Trophoblast cell (in vitro differentiated cells and primary cell): ENCODE measurements at regions not wholly inside any gene's neighbourhood (a gene's known extent, or its start where the extent isn't known, plus 50 kb on each side); places are given as distances from the start of the nearest gene placed in this dataset.
A peak's percentile ranks its signal among the peaks of the same experiment; 100 is the strongest.

Experiments used
- DNase-seq, 2 donors: peaks; one replicate each; pipeline ENCODE4 v3.0.0-alpha.2; 2016
- H2AFZ ChIP-seq: 2 replicates; pipeline ENCODE4 v1.6.1; 2013; ENCODE audit warnings: low read length, moderate library complexity, mild to moderate bottlenecking; ENCODE audit not compliant: insufficient read depth, poor library complexity
- H2AK5ac ChIP-seq: 2 replicates; pipeline ENCODE4 v1.6.1; 2013; ENCODE audit warnings: mild to moderate bottlenecking, low read length
- H2BK120ac ChIP-seq: 2 replicates; pipeline ENCODE4 v1.6.1; 2013; ENCODE audit warnings: low read length, mild to moderate bottlenecking, moderate library complexity; ENCODE audit not compliant: insufficient read depth, poor library complexity
- H2BK12ac ChIP-seq: 2 replicates; pipeline ENCODE4 v1.6.1; 2013; ENCODE audit warnings: mild to moderate bottlenecking, low read length, moderate library complexity
- H2BK5ac ChIP-seq: 2 replicates; pipeline ENCODE4 v1.6.1; 2013; ENCODE audit warnings: low read length, low read depth, moderate library complexity, mild to moderate bottlenecking; ENCODE audit not compliant: poor library complexity
- H3K14ac ChIP-seq: 2 replicates; pipeline ENCODE4 v1.6.1; 2013; ENCODE audit warnings: mild to moderate bottlenecking, low read length
- H3K18ac ChIP-seq: 2 replicates; pipeline ENCODE4 v1.6.1; 2013; ENCODE audit warnings: mild to moderate bottlenecking, low read length
- H3K23ac ChIP-seq: 2 replicates; pipeline ENCODE4 v1.6.1; 2013; ENCODE audit warnings: low read length
- H3K27ac ChIP-seq: 2 replicates; pipeline ENCODE4 v1.5.1; 2013; ENCODE audit warnings: low read depth, mild to moderate bottlenecking, inconsistent platforms, low read length, moderate library complexity
- H3K27me3 ChIP-seq: 2 replicates; pipeline ENCODE4 v1.6.1; 2013; ENCODE audit warnings: inconsistent platforms, mild to moderate bottlenecking, low read length, moderate library complexity; ENCODE audit not compliant: insufficient read depth
- H3K36me3 ChIP-seq, 2 experiments: 1 replicate in 1 of 2; 2 replicates in 1 of 2; pipeline ENCODE4 v1.6.1; 2013; ENCODE audit warnings: low read length in 2 of 2, mild to moderate bottlenecking in 2 of 2, moderate library complexity in 1 of 2; ENCODE audit not compliant: insufficient read depth in 2 of 2, control insufficient read depth in 1 of 2
- H3K4ac ChIP-seq: 2 replicates; pipeline ENCODE4 v1.6.1; 2013; ENCODE audit warnings: low read depth, mild to moderate bottlenecking, low read length, moderate library complexity
- H3K4me1 ChIP-seq, 2 experiments: 1 replicate in 1 of 2; 2 replicates in 1 of 2; pipeline ENCODE4 v1.6.1; 2013; ENCODE audit warnings: low read length in 2 of 2, mild to moderate bottlenecking in 2 of 2, moderate library complexity in 1 of 2; ENCODE audit not compliant: insufficient read depth in 2 of 2, control insufficient read depth in 1 of 2
- H3K4me2 ChIP-seq: 2 replicates; pipeline ENCODE4 v1.6.1; 2013; ENCODE audit warnings: inconsistent platforms, mild to moderate bottlenecking, low read length, moderate library complexity
- H3K4me3 ChIP-seq: 2 replicates; pipeline ENCODE4 v1.5.1; 2013; ENCODE audit warnings: mild to moderate bottlenecking, low read depth, low read length, inconsistent platforms
- H3K79me1 ChIP-seq: one replicate; pipeline ENCODE4 v1.6.1; 2013; ENCODE audit warnings: low read length
- H3K79me2 ChIP-seq: 2 replicates; pipeline ENCODE4 v1.6.1; 2013; ENCODE audit warnings: low read length, mild to moderate bottlenecking; ENCODE audit not compliant: control insufficient read depth, insufficient read depth, poor library complexity
- H3K9ac ChIP-seq: 2 replicates; pipeline ENCODE4 v1.6.1; 2013; ENCODE audit warnings: mild to moderate bottlenecking, low read length
- H3K9me3 ChIP-seq: 2 replicates; pipeline ENCODE4 v1.6.1; 2013; ENCODE audit warnings: low read depth, mild to moderate bottlenecking, control low read depth, inconsistent platforms, low read length; ENCODE audit not compliant: insufficient read depth
- H4K12ac ChIP-seq: 2 replicates; pipeline ENCODE4 v1.6.1; 2013; ENCODE audit warnings: low read depth, mild to moderate bottlenecking, low read length, moderate library complexity
- H4K8ac ChIP-seq: 2 replicates; pipeline ENCODE4 v1.6.1; 2013; ENCODE audit warnings: low read depth, mild to moderate bottlenecking, low read length, moderate library complexity
- H4K91ac ChIP-seq: one replicate; pipeline ENCODE4 v1.6.1; 2013; ENCODE audit warnings: low read depth, mild to moderate bottlenecking, low read length, moderate library complexity
- WGBS: extraction: QIAGEN DNeasy Blood & Tissue Kit; methylation state at CpG from one replicate; pipeline ENCODE4 v1.1.7; 2013; ENCODE audit warnings: missing lambda C conversion rate; ENCODE audit not compliant: insufficient read length, insufficient coverage; ENCODE audit errors: extremely low coverage; 5-methylcytosine and 5-hydroxymethylcytosine counted together

DNA sequence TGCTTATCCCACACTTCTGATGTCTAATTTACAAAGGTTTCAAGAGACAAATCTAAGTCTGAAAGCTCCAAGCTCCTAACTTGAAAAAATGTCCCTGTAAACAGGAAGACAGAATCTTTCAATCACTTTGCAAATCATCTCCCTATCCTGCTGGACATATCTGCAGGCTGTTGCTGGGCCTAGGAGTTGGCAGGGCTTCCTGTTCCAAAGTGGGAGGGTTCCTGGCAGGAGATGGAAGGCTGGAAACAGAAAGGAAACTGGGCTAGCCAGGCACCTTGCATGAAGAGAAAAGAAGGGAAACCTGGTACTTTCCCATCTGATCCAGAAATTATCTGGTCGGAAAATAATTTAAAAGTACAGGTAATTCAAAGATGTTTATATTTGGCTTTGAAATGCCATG lies 227.3 kb upstream of the IL12A start:
- no peaks in the 10 kb centered on the region for H3K27me3 ChIP-seq
- H3K18ac ChIP-seq: no peak overlapping the region
- H2BK5ac ChIP-seq: no peak overlapping the region
- no peak overlapping the region for H3K14ac ChIP-seq
- no peaks in the 10 kb centered on the region for H3K9me3 ChIP-seq
- peaks cover 6 to 10% of the 10 kb centered on the region in 2 experiments for H3K4me1 ChIP-seq
- H2AFZ ChIP-seq: no peak overlapping the region
- H3K79me1 ChIP-seq: peaks cover 24% of the 10 kb centered on the region
- no peak overlapping the region for H3K4me3 ChIP-seq
- H4K8ac ChIP-seq: no peak overlapping the region
- no CpG with 5 or more reads among the region's 1 CpG for WGBS
- no peak overlapping the region for H3K4ac ChIP-seq
- H3K79me2 ChIP-seq: peaks cover 14% of the 10 kb centered on the region
- no peak overlapping the region for H3K4me2 ChIP-seq
- no peak overlapping the region for H3K27ac ChIP-seq
- DNase-seq: no peak
- H2AK5ac ChIP-seq: no peak overlapping the region
- no peak overlapping the region for H3K23ac ChIP-seq
- no peak overlapping the region for H2BK12ac ChIP-seq
- H2BK120ac ChIP-seq: no peak overlapping the region
- H4K91ac ChIP-seq: no peak overlapping the region
- no peak overlapping the region for H3K9ac ChIP-seq
- H3K36me3 ChIP-seq: no peaks in the 10 kb centered on the region
- no peak overlapping the region for H4K12ac ChIP-seq

DNA sequence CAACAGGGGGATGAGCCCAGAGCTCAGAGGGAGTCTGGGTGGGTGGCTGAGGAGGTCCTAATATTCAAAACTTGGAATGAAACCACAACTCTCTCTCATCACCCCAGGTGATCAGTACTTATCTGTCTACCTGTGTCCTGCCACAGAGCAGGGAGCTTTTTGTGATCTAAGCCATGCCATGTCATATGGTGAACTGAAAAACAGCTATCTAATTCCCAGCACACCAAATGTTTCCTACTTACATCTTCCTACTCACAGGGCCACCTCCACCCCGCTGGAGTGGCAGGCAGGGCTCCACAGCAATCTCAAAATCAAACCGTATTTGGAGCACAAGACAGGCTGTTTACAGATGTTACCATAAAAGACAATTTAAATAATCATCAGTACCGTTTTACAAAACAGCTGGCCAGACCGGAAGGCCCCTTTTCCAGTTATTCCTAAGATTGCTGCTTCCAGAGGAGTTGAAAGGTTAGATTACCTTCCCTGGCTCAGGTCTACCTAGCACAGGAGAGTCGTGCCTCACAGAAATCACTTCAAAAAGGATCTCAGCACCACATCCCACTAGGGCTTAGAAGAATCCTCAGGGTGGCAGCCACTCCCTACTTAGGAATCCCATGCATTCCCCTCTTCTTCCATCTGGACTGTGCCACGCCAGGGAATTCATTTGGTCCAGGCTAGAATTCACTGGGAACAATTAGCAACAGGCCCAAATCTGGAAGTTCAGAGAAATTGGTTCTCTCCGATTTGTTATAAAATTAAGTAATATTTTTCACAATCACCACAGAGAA lies 226.6 kb upstream of the IL12A start:
- peak in 1 of 2 donors; percentile 45 for DNase-seq
- H2BK5ac ChIP-seq: no peak overlapping the region
- H2AFZ ChIP-seq: no peak overlapping the region
- H3K14ac ChIP-seq: no peak overlapping the region
- no peak overlapping the region for H2BK120ac ChIP-seq
- WGBS: no CpG with 5 or more reads among the region's 7 CpGs
- H3K27ac ChIP-seq: no peak overlapping the region
- no peak overlapping the region for H3K18ac ChIP-seq
- no peak overlapping the region for H4K12ac ChIP-seq
- peak overlapping the region; percentile 64 for H3K4me2 ChIP-seq
- peaks cover 14% of the 10 kb centered on the region for H3K79me2 ChIP-seq
- H3K79me1 ChIP-seq: peaks cover 24% of the 10 kb centered on the region
- no peak overlapping the region for H3K23ac ChIP-seq
- H3K4me1 ChIP-seq: peaks cover 6 to 12% of the 10 kb centered on the region in 2 experiments
- no peak overlapping the region for H4K91ac ChIP-seq
- no peaks in the 10 kb centered on the region for H3K27me3 ChIP-seq
- H2AK5ac ChIP-seq: no peak overlapping the region
- H3K36me3 ChIP-seq: no peaks in the 10 kb centered on the region
- H2BK12ac ChIP-seq: no peak overlapping the region
- no peak overlapping the region for H3K4ac ChIP-seq
- H3K9me3 ChIP-seq: no peaks in the 10 kb centered on the region
- no peak overlapping the region for H3K9ac ChIP-seq
- no peak overlapping the region for H4K8ac ChIP-seq
- no peak overlapping the region for H3K4me3 ChIP-seq

DNA sequence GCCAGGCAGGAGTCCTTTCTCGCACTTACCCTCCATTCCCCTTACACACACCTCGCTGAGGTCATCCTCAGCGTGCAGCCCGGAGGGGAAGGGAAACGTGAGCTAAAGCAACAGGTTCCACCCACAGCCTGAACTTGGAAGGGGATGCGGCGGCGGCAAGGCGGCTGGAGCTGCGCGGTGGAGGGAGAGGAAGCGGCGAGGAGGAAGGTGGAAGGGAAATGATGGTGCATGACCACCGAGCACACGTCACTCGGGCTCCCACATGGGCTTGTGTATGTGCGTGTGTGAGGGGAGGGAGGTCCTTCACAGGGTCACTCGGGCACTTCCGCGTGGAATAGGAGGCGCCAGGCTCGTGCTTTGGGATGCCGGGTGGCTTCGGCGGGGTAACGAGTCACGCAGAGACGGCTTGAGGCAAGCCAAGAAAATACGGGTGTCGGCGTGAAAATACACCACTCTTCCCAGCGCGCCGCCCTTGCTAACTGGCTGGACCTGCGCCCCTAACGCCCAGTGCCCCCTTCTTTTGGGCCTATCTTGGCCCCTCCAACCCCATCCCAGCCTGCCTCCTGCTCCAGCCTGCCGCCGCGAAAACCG lies 225.5 kb upstream of the IL12A start:
- WGBS: no CpG with 5 or more reads among the region's 40 CpGs
- peak overlapping the region; percentile 8 for H2AFZ ChIP-seq

DNA sequence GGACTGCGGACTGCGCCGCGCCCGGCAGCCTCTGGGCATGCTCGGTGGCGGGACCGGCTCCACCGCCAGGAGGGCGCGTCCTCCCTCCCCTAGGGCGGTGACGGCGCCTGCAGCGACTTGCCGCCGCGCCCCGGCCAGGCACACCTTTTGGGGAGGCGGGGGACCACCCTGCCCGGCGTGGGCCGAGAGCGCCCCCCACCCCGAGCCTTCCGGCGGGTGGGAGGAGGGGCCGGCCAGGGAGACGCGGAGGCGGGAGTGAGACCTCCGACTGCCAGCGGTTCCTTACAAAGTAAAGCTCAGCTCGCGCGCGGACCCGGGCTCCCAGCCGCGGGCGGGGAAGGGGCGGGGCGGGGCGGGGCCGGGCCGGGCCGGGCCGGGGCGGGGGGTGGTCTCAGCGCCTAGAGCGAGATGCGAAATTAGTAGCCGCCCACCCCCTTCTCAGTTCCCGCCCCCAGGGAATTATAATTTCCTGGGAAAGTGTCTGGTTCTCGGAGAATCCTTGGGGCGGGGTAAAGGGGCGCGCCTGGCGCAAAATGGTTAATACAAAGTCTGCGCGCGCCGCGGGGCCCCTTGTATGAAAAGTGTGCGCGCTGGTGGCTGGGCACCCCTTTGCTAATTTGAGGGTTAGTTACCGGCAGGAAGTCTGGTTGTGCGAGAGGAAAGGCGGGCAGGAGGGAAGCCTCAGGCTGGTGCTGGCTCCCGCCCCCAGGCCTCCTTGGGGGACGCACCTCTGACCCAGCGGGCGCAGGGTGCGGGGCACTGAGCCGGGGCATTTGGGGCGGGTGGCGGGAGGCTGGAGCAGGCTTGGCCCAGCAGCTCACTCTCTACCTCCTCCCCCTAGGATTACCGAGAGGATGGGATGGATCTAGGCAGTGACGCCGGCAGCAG lies 224.8 kb upstream of the IL12A start:
- Histone ChIP-seq H3K23ac (no peak overlapping the region), H3K27me3 (no peaks in the 10 kb centered on the region), H2BK5ac (peak overlapping the region; percentile 91), H4K8ac (peak overlapping the region; percentile 70), H4K12ac (peak overlapping the region; percentile 17), H3K4ac (peak overlapping the region; percentile 91), H3K14ac (peak overlapping the region; percentile 95), H3K4me1 (peaks cover 6 to 17% of the 10 kb centered on the region in 2 experiments), H3K4me2 (peak overlapping the region; percentile 93), H2BK120ac (peak overlapping the region; percentile 98), H2AFZ (peak overlapping the region; percentile 69), H3K79me2 (peaks cover 20% of the 10 kb centered on the region), H3K4me3 (peak overlapping the region; percentile 94), H2BK12ac (peak overlapping the region; percentile 45), H2AK5ac (peak overlapping the region; percentile 13), H3K18ac (peak overlapping the region; percentile 98), H3K27ac (peak overlapping the region; percentile 98), H3K9ac (peak overlapping the region; percentile 79), H3K79me1 (peaks cover 24% of the 10 kb centered on the region), H3K36me3 (peaks cover 4 to 5% of the 10 kb centered on the region in 2 experiments), H4K91ac (peak overlapping the region; percentile 98), H3K9me3 (no peaks in the 10 kb centered on the region)
- no CpG with 5 or more reads among the region's 80 CpGs for WGBS
- DNase-seq: peak; percentile 80 to 83

More for the DNA sequence above, 225.5 kb upstream of the IL12A start:
- H2AK5ac ChIP-seq: no peak overlapping the region
- H3K23ac ChIP-seq: no peak overlapping the region
- peak overlapping the region; percentile 0 for H3K4ac ChIP-seq
- peak; percentile 87 to 91 for DNase-seq
- H3K18ac ChIP-seq: peak overlapping the region; percentile 27
- H2BK12ac ChIP-seq: peak overlapping the region; percentile 13
- peak overlapping the region; percentile 19 for H2BK5ac ChIP-seq
- H3K4me3 ChIP-seq: peak overlapping the region; percentile 72
- no peaks in the 10 kb centered on the region for H3K9me3 ChIP-seq
- peak overlapping the region; percentile 22 for H4K8ac ChIP-seq
- peaks cover 16% of the 10 kb centered on the region for H3K79me2 ChIP-seq
- H3K27me3 ChIP-seq: no peaks in the 10 kb centered on the region
- H3K9ac ChIP-seq: peak overlapping the region; percentile 73
- peak overlapping the region; percentile 12 for H3K14ac ChIP-seq
- H3K79me1 ChIP-seq: peaks cover 24% of the 10 kb centered on the region
- peak overlapping the region; percentile 64 for H3K4me2 ChIP-seq
- H4K91ac ChIP-seq: peak overlapping the region; percentile 53
- H3K36me3 ChIP-seq: no peaks in the 10 kb centered on the region
- peaks cover 6 to 13% of the 10 kb centered on the region in 2 experiments for H3K4me1 ChIP-seq
- peak overlapping the region; percentile 7 for H2BK120ac ChIP-seq
- H3K27ac ChIP-seq: peak overlapping the region; percentile 85
- peak overlapping the region; percentile 14 for H4K12ac ChIP-seq
